ENCODE measurements at regions not wholly inside any gene's neighbourhood (a gene's known extent, or its start where the extent isn't known, plus 50 kb on each side); places are given as distances from the start of the nearest gene placed in this dataset.
"Not testable (repeated sequence)": the region's sequence is repeated elsewhere in the genome, so short reads cannot be mapped to it uniquely, and the experiment has no call there.

- TF ChIP-seq HDAC6 (IDR thresholded peaks at IDR 0.05; ENCODE audit: low read depth, low read length): no peak
- TF ChIP-seq RNF2 (IDR thresholded peaks at IDR 0.05; ENCODE audit: borderline replicate concordance, low read depth, low read length, missing control alignments, poor library complexity, severe bottlenecking): no peak
- TF ChIP-seq JUN (IDR thresholded peaks at IDR 0.05; ENCODE audit: low read depth, low read length): no peak
These were observed 148.4 kb downstream of the PLK2 start (continued) for GRCh38 chr5:58311526-58311925.

- CTCF ChIA-PET (ENCODE audit: partially characterized antibody); H2BK20ac ChIP-seq (ENCODE audit: low read length): not testable (repeated sequence)
- WGBS, 2 experiments (ENCODE audit: extremely low coverage in 1 of 2, insufficient coverage in 1 of 2, insufficient read length in 1 of 2, insufficient replicate concordance in 2 of 2, low coverage in 1 of 2, low lambda C conversion rate in 2 of 2, missing lambda C conversion rate in 1 of 2): 89% methylated on average over 2 of the region's 2 CpGs; no CpG with 5 or more reads in 1 of the 2 experiments
These were observed 151.5 kb downstream of the PLK2 start for GRCh38 chr5:58308384-58308783.

More at GRCh38 chr5:58308384-58308783, 151.5 kb downstream of the PLK2 start:
- H3K18ac ChIP-seq (ENCODE audit: extremely low read depth, low read length); POLR2A ChIA-PET (ENCODE audit: partially characterized antibody); H3K9ac ChIP-seq (replicated peaks in 1 of 4; ENCODE audit: extremely low read depth in 1 of 4, low read depth in 3 of 4, low read length in 3 of 4); H3K4me1 ChIP-seq (replicated peaks in 1 of 4; ENCODE audit: control insufficient read depth in 3 of 4, insufficient read depth in 4 of 4, low read length in 3 of 4); H4K5ac ChIP-seq (ENCODE audit: insufficient read length, low read depth, low read length); H3K9me3 ChIP-seq (ENCODE audit: insufficient read depth in 2 of 2, low read depth in 1 of 2, low read length in 1 of 2); H3K27me3 ChIP-seq (replicated peaks in 1 of 4; ENCODE audit: control insufficient read depth in 3 of 4, extremely low read depth in 1 of 4, insufficient read depth in 3 of 4, low read length in 3 of 4); H2BK15ac ChIP-seq (ENCODE audit: low read length); H4K8ac ChIP-seq (ENCODE audit: extremely low read depth, insufficient read depth, low read length); DNase-seq (ENCODE audit: low read depth in 1 of 2, low spot score in 2 of 2); FAIRE-seq; H2BK120ac ChIP-seq (replicated peaks; ENCODE audit: low read depth, low read length); H4K20me1 ChIP-seq (replicated peaks in 1 of 2; ENCODE audit: control insufficient read depth in 1 of 2, insufficient read depth in 2 of 2, low read length in 2 of 2); H2AFZ ChIP-seq (ENCODE audit: low read length); H3K27ac ChIP-seq (ENCODE audit: low read depth, low read length); H3K4ac ChIP-seq (replicated peaks; ENCODE audit: insufficient read length, low read depth, low read length); H3K23me2 ChIP-seq (ENCODE audit: low read depth, low read length); H3K56ac ChIP-seq (replicated peaks; ENCODE audit: insufficient read length, low read depth, low read length); H3K36me3 ChIP-seq (ENCODE audit: control insufficient read depth in 2 of 4, insufficient read depth in 4 of 4, low read length in 3 of 4); H2BK12ac ChIP-seq (ENCODE audit: low read depth, low read length); H4K91ac ChIP-seq (replicated peaks; ENCODE audit: insufficient read length, low read length); H3K23ac ChIP-seq (ENCODE audit: insufficient read length); H3K79me2 ChIP-seq (ENCODE audit: control insufficient read depth in 1 of 2, insufficient read depth in 2 of 2, low read length in 2 of 2); H2AK5ac ChIP-seq (ENCODE audit: low read depth, low read length); H3K4me3 ChIP-seq (ENCODE audit: extremely low read depth in 1 of 4, insufficient read depth in 2 of 4, low read depth in 3 of 4, low read length in 4 of 4); H3K79me1 ChIP-seq (ENCODE audit: low read depth, low read length); H3K14ac ChIP-seq (ENCODE audit: insufficient read length); H3K4me2 ChIP-seq (ENCODE audit: insufficient read depth in 1 of 2, low read depth in 2 of 2, low read length in 2 of 2); H2BK5ac ChIP-seq (ENCODE audit: low read depth, low read length): not testable (repeated sequence)

Data from H1 (cell line).